ENCODE measurements at regions not wholly inside any gene's neighbourhood (a gene's known extent, or its start where the extent isn't known, plus 50 kb on each side); places are given as distances from the start of the nearest gene placed in this dataset.

- no peak for TF ChIP-seq CTCF (IDR thresholded peaks at IDR 0.05)
- TF ChIP-seq POLR2A (IDR thresholded peaks at IDR 0.05) = no peak
- TF ChIP-seq POLR2AphosphoS5 (IDR thresholded peaks at IDR 0.05) = peak in 1 of 3 donors; percentile 60
These were observed 205.6 kb downstream of the ADAMTS15 start for GRCh38 chr11:130653838-130654636.
